Progenitor cell of endocrine pancreas (in vitro differentiated cells): ENCODE measurements at regions not wholly inside any gene's neighbourhood (a gene's known extent, or its start where the extent isn't known, plus 50 kb on each side); places are given as distances from the start of the nearest gene placed in this dataset.
"Not testable (repeated sequence)": the region's sequence is repeated elsewhere in the genome, so short reads cannot be mapped to it uniquely, and the experiment has no call there.

Experiments used
- DNase-seq: peaks from one replicate; pipeline ENCODE4 v3.0.0; 2021; ENCODE audit warnings: low spot score; ENCODE audit not compliant: unreplicated experiment
- H3K27ac Mint-ChIP-seq: 2 replicates; pipeline ENCODE4 v1.8.0; 2021; ENCODE audit warnings: mild to moderate bottlenecking, moderate library complexity, mixed read lengths
- H3K27me3 Mint-ChIP-seq: 2 replicates; pipeline ENCODE4 v1.8.0; 2021; ENCODE audit warnings: mixed read lengths
- H3K36me3 Mint-ChIP-seq: 2 replicates; pipeline ENCODE4 v1.8.0; 2022; ENCODE audit warnings: mixed read lengths; ENCODE audit not compliant: insufficient read depth
- H3K4me1 Mint-ChIP-seq: 2 replicates; pipeline ENCODE4 v1.8.0; 2021; ENCODE audit warnings: low read depth, mixed read lengths
- H3K4me3 Mint-ChIP-seq: 2 replicates; pipeline ENCODE4 v1.8.0; 2021; ENCODE audit warnings: low read depth, mild to moderate bottlenecking, moderate library complexity, mixed read lengths
- H3K9me3 Mint-ChIP-seq: 2 replicates; pipeline ENCODE4 v1.8.0; 2021; ENCODE audit warnings: low read depth, mixed read lengths
- TF ChIP-seq, protein P1 (sequence below): fragments of 200-600 bp; sonication (generic); IDR thresholded peaks from one replicate; pipeline ENCODE4 v1.5.0; 2021; ENCODE audit warnings: antibody characterized with exemption, mild to moderate bottlenecking; ENCODE audit not compliant: unreplicated experiment

DNA sequence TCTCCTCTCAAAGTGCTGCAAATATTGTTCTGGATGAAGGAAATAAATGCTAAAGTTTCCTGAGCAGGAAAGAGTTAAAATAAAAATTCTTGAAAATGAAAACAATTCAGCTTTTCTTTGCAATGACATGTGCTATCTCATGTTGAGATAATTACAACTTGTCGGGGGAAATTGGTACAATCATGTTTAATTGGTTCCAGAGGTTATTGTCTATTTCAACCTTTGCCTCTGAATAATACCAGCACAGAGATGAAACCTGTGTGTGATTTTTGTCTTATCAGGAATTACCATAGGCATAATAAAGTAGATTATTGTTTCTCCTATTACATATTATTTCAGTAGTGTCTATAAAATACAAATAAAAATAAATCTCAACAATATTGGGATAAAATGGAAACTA, 305.0 kb downstream of the XPNPEP1 start:
- TF ChIP-seq, protein P1, sequence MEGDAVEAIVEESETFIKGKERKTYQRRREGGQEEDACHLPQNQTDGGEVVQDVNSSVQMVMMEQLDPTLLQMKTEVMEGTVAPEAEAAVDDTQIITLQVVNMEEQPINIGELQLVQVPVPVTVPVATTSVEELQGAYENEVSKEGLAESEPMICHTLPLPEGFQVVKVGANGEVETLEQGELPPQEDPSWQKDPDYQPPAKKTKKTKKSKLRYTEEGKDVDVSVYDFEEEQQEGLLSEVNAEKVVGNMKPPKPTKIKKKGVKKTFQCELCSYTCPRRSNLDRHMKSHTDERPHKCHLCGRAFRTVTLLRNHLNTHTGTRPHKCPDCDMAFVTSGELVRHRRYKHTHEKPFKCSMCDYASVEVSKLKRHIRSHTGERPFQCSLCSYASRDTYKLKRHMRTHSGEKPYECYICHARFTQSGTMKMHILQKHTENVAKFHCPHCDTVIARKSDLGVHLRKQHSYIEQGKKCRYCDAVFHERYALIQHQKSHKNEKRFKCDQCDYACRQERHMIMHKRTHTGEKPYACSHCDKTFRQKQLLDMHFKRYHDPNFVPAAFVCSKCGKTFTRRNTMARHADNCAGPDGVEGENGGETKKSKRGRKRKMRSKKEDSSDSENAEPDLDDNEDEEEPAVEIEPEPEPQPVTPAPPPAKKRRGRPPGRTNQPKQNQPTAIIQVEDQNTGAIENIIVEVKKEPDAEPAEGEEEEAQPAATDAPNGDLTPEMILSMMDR: no peak
- no peaks in the 10 kb centered on the region for H3K27me3 Mint-ChIP-seq
- H3K4me1 Mint-ChIP-seq: no peaks in the 10 kb centered on the region
- no peaks in the 10 kb centered on the region for H3K9me3 Mint-ChIP-seq
- no peak overlapping the region for H3K27ac Mint-ChIP-seq
- no peak for DNase-seq
- H3K4me3 Mint-ChIP-seq: no peak overlapping the region
- H3K36me3 Mint-ChIP-seq: no peaks in the 10 kb centered on the region

DNA sequence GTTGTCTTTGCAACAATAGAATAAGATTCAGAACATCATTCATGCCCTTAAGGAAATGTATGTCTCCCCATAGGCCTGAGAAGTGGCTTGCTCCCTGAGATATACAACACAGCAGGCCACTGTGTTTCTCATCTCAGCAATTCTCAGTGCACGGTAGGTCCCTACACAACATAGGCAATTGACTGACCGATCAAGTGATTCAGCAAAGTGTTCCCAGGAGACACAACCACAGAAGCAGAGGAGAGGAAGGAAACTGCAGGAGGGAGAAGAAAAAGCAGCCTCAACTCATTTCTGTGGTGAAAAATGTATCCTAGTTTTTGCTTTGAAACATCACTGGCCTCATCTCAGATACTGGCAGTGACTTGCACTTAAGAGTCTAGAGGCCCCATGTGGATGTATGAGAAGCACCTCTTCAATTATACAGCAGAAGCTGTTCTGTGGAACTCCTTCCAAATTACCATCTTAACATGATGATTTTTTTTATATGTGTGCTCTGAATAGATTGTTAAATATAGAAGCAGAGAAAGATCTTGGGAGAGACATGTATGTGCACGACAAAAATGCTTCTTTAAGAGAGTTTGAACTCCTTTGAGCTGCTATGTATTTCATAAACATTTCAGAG, 306.8 kb downstream of the XPNPEP1 start:
- Mint-ChIP-seq H3K27ac (no peak overlapping the region), H3K4me1 (no peaks in the 10 kb centered on the region), H3K4me3 (no peak overlapping the region), H3K36me3 (no peaks in the 10 kb centered on the region), H3K27me3 (no peaks in the 10 kb centered on the region), H3K9me3 (peaks cover 4% of the 10 kb centered on the region)
- DNase-seq: no peak
- TF ChIP-seq, protein P1: no peak

DNA sequence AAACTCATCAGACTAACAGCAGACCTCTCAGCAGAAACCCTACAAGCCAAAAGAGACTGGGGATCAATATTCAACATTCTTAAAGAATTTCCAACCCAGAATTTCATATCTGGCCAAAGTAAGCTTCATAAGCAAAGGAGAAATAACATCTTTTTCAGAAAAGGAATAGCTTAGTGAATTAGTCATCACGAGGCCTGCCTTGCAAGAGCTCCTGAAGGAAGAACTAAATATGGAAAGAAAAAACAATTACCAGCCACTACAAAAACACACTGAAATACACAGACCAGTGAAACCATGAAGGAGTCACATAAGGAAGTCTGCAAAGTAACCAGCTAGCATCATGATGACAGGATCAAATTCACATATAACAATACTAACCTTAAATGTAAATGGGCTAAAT, 328.0 kb downstream of the XPNPEP1 start:
- not testable (repeated sequence) for H3K36me3 Mint-ChIP-seq, H3K27me3 Mint-ChIP-seq, DNase-seq, H3K4me3 Mint-ChIP-seq, H3K4me1 Mint-ChIP-seq, H3K27ac Mint-ChIP-seq
- H3K9me3 Mint-ChIP-seq: peaks cover 25% of the 10 kb centered on the region

DNA sequence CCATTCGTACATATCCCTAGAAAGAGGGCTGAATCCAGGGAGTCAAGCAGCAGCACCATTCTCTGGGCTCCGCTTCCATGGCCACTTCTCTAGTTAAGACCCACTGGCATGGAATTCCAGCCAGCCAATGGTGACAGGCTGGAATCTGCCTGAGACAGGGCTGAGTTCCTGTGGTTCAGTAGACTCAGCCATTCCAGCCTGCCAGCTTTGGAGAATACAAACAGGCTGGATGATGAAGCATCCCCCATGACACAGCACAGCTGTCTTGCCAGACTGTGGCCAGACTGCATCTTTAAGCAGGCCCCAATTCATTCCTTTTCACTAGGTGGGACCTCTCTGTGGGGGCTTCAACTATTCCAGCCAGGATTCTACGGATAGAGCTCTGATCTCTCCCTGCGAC, 329.6 kb downstream of the XPNPEP1 start:
- Mint-ChIP-seq H3K4me3 (no peak overlapping the region), H3K27me3 (no peaks in the 10 kb centered on the region), H3K27ac (no peak overlapping the region), H3K4me1 (no peaks in the 10 kb centered on the region), H3K9me3 (peaks cover 20% of the 10 kb centered on the region), H3K36me3 (no peaks in the 10 kb centered on the region)
- no peak for DNase-seq
- TF ChIP-seq, protein P1: no peak

DNA sequence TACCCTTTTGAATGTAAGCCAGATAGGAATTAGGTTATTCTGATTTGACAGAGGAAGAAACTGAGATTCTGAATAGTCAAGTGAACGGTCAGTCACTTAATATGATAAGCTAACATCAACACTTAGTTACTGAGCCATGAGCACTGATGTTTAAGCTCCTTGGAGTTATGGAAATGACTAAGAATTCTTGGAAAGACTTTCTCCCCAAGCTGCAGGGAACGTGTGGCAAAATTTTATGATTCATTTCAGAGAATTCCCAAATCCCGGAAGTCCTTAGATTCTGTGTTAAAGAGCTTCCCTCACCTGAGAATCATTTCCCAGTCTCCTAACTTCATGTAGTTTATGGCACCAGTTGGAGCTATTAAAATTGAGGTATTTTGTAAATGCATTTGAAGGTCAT, 330.9 kb downstream of the XPNPEP1 start:
- H3K27ac Mint-ChIP-seq: no peak overlapping the region
- H3K4me3 Mint-ChIP-seq: no peak overlapping the region
- H3K4me1 Mint-ChIP-seq: no peaks in the 10 kb centered on the region
- H3K36me3 Mint-ChIP-seq: no peaks in the 10 kb centered on the region
- TF ChIP-seq, protein P1: no peak
- H3K9me3 Mint-ChIP-seq: peaks cover 7% of the 10 kb centered on the region
- no peak for DNase-seq
- no peaks in the 10 kb centered on the region for H3K27me3 Mint-ChIP-seq

DNA sequence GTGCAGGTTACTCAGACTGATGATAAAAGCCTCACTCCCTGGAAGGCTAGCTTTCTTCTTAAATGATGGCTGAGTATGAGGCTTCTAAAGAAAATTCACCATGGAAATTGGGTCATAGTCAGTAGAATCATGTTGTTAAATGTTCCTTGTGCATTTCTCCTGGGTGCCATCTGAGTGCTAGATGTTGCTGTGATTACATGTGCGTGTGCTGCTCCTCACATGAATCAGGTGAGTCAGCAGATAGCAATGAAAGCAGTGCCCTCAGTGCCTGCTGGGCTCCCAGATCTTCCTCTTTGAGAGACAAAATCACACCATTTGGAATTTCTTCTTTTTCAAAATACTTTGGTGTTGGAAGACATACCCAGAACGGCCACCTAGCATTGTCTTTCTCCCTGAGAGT, 331.7 kb downstream of the XPNPEP1 start:
- Mint-ChIP-seq H3K27ac (no peak overlapping the region), H3K4me1 (no peaks in the 10 kb centered on the region), H3K27me3 (no peaks in the 10 kb centered on the region), H3K9me3 (peaks cover 7% of the 10 kb centered on the region), H3K36me3 (no peaks in the 10 kb centered on the region), H3K4me3 (no peak overlapping the region)
- TF ChIP-seq, protein P1: no peak
- no peak for DNase-seq
